OCI-LY1 (cell line): ENCODE measurements at regions not wholly inside any gene's neighbourhood (a gene's known extent, or its start where the extent isn't known, plus 50 kb on each side); places are given as distances from the start of the nearest gene placed in this dataset.

Experiments
- H2AFZ ChIP-seq: fragments of 200-600 bp; sonication (generic), shearing (Covaris generic); 2 replicates; pipeline ENCODE4 v1.6.0; 2014; ENCODE audit warnings: antibody characterized with exemption, mild to moderate bottlenecking, low read length
- H3F3A ChIP-seq: fragments of 200-600 bp; sonication (generic), shearing (Covaris generic); 2 replicates; pipeline ENCODE4 v1.6.0; 2014; ENCODE audit warnings: mild to moderate bottlenecking, antibody characterized with exemption, low read length, moderate library complexity; ENCODE audit not compliant: insufficient read depth
- H3K27ac ChIP-seq: fragments of 200-600 bp; sonication (generic); 2 replicates; pipeline ENCODE4 v1.5.1; 2014; ENCODE audit warnings: low read length, mixed run types, mild to moderate bottlenecking, low read depth; ENCODE audit not compliant: poor library complexity, severe bottlenecking
- H3K27me3 ChIP-seq: fragments of 200-600 bp; sonication (generic); 2 replicates; pipeline ENCODE4 v1.6.0; 2014; ENCODE audit warnings: antibody characterized with exemption, mild to moderate bottlenecking, low read length, moderate library complexity; ENCODE audit not compliant: insufficient read depth
- H3K36me3 ChIP-seq: fragments of 200-600 bp; sonication (generic); 2 replicates; pipeline ENCODE4 v1.6.1; 2014; ENCODE audit warnings: mild to moderate bottlenecking, antibody characterized with exemption, low read length, moderate library complexity, mixed read lengths; ENCODE audit not compliant: insufficient read depth
- H3K4me1 ChIP-seq: fragments of 200-600 bp; sonication (generic); 2 replicates; pipeline ENCODE4 v1.5.1; 2014; ENCODE audit warnings: mild to moderate bottlenecking, low read length, moderate library complexity; ENCODE audit not compliant: insufficient read depth, severe bottlenecking
- H3K4me2 ChIP-seq: fragments of 200-600 bp; sonication (generic), shearing (Covaris generic); 2 replicates; pipeline ENCODE4 v1.6.1; 2014; ENCODE audit warnings: low read length
- H3K4me3 ChIP-seq: fragments of 200-600 bp; sonication (generic); 2 replicates; pipeline ENCODE4 v1.5.1; 2014; ENCODE audit warnings: low read length, low read depth, mild to moderate bottlenecking, mixed read lengths; ENCODE audit not compliant: poor library complexity, severe bottlenecking
- H3K79me2 ChIP-seq: fragments of 200-600 bp; shearing (Covaris generic); 2 replicates; pipeline ENCODE4 v1.6.1; 2016; ENCODE audit warnings: mixed run types, low read length, mixed read lengths; ENCODE audit not compliant: insufficient read depth
- H3K9ac ChIP-seq: fragments of 200-600 bp; sonication (generic), shearing (Covaris generic); 2 replicates; pipeline ENCODE4 v1.6.1; 2014; ENCODE audit warnings: mild to moderate bottlenecking, low read length, mixed read lengths
- H3K9me2 ChIP-seq: fragments of 200-600 bp; sonication (generic), shearing (Covaris generic); 2 replicates; pipeline ENCODE4 v1.6.1; 2014; ENCODE audit warnings: low read depth, mild to moderate bottlenecking, low read length, mixed read lengths
- H3K9me3 ChIP-seq: fragments of 200-600 bp; shearing (Covaris generic); 2 replicates; pipeline ENCODE4 v1.6.1; 2014; ENCODE audit warnings: low read length, mixed read lengths
- H4K20me1 ChIP-seq: fragments of 200-600 bp; sonication (generic), shearing (Covaris generic); 2 replicates; pipeline ENCODE4 v1.6.0; 2016; ENCODE audit warnings: mild to moderate bottlenecking, low read length; ENCODE audit not compliant: insufficient read depth
- EZH2 ChIP-seq: fragments of 200-600 bp; sonication (generic), shearing (Covaris generic); IDR thresholded peaks from 2 replicates; pipeline ENCODE4 v1.8.0; 2017; ENCODE audit warnings: borderline replicate concordance, mixed run types, mild to moderate bottlenecking, antibody characterized with exemption, low read length, moderate library complexity, mixed read lengths
- TF ChIP-seq, protein P1 (sequence below): fragments of 200-600 bp; sonication (generic), shearing (Covaris generic); IDR thresholded peaks from 2 replicates; pipeline ENCODE4 v1.5.1; 2017; ENCODE audit warnings: mild to moderate bottlenecking, antibody characterized with exemption, low read length, moderate library complexity, mixed read lengths

DNA sequence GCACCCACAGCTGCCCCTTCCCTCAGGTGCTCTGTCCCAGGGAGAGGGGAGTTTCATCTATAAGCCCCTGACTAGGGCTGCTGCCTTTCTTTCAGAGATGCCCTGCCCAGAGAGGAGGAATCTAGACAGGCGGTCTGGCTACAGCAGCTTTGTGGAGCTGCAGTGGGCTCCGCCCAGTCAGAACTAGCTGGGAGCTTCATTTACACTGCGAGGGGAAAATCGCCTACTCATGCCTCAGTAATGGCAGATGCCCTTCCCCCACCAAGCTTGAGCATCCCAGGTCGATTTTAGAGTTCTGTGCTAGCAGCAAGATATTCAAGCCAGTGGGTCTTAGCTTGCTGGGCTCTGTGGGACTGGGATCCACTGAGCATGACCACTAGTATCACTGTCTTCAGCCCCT lies 181.2 kb upstream of the RARB start:
- Histone ChIP-seq H3K27ac (no peak overlapping the region), H3K79me2 (no peaks in the 10 kb centered on the region), H3F3A (no peaks in the 10 kb centered on the region), H4K20me1 (no peaks in the 10 kb centered on the region), H3K9me2 (no peaks in the 10 kb centered on the region), H3K4me2 (no peak overlapping the region), H2AFZ (no peak overlapping the region), H3K9me3 (no peaks in the 10 kb centered on the region), H3K9ac (no peak overlapping the region), H3K36me3 (no peaks in the 10 kb centered on the region), H3K4me3 (no peak overlapping the region), H3K4me1 (no peaks in the 10 kb centered on the region), H3K27me3 (no peaks in the 10 kb centered on the region)
- TF ChIP-seq, protein P1, sequence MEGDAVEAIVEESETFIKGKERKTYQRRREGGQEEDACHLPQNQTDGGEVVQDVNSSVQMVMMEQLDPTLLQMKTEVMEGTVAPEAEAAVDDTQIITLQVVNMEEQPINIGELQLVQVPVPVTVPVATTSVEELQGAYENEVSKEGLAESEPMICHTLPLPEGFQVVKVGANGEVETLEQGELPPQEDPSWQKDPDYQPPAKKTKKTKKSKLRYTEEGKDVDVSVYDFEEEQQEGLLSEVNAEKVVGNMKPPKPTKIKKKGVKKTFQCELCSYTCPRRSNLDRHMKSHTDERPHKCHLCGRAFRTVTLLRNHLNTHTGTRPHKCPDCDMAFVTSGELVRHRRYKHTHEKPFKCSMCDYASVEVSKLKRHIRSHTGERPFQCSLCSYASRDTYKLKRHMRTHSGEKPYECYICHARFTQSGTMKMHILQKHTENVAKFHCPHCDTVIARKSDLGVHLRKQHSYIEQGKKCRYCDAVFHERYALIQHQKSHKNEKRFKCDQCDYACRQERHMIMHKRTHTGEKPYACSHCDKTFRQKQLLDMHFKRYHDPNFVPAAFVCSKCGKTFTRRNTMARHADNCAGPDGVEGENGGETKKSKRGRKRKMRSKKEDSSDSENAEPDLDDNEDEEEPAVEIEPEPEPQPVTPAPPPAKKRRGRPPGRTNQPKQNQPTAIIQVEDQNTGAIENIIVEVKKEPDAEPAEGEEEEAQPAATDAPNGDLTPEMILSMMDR, result no peak
- no peak for TF ChIP-seq EZH2

DNA sequence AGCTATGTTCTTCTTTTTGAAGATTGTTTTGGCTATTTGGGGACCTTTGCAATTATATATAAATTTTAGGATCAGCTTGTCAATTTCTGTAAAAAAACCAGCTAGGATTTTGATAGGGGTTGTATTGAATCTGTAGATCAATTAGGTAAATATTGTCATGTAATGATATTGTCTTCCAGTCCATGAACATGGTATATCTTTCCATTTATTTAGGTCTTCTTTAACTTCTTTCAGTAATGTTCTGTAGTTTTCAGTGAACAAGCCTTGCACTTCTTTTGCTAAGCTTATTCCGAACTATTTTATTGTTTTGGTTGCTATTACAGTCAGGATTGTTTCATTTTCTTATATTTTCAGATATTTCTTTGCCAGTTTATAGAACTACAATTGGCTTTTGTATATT lies 175.8 kb upstream of the RARB start:
- H3K27ac ChIP-seq, result no peak overlapping the region
- TF ChIP-seq, protein P1, result no peak
- no peak for TF ChIP-seq EZH2
- no peaks in the 10 kb centered on the region for H4K20me1 ChIP-seq
- no peaks in the 10 kb centered on the region for H3K27me3 ChIP-seq
- no peaks in the 10 kb centered on the region for H3F3A ChIP-seq
- no peaks in the 10 kb centered on the region for H3K4me1 ChIP-seq
- H3K9me3 ChIP-seq, result no peaks in the 10 kb centered on the region
- H3K4me3 ChIP-seq, result no peak overlapping the region
- no peak overlapping the region for H3K9ac ChIP-seq
- no peak overlapping the region for H2AFZ ChIP-seq
- no peaks in the 10 kb centered on the region for H3K36me3 ChIP-seq
- H3K4me2 ChIP-seq, result no peak overlapping the region
- no peaks in the 10 kb centered on the region for H3K79me2 ChIP-seq
- no peaks in the 10 kb centered on the region for H3K9me2 ChIP-seq

DNA sequence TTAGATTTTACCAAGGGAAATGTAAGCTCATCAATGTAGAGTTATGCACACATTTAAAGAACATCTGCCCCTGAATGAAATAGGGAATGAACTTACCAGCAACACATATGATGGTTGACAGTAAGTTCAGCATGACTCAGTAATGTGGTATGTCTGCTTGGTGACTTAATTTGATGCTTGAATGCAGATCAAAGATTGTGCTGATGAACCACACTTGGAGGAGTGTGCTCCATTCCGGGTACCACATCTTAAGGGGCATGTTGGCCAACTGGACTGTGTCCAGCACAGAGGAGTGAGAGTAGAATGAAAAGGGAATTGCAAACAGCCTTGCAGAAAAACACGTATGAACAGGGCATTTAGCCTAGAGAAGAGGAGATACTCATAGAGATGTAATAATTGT lies 171.0 kb upstream of the RARB start:
- no peaks in the 10 kb centered on the region for H3K79me2 ChIP-seq
- no peak for TF ChIP-seq EZH2
- TF ChIP-seq, protein P1, result no peak
- no peak overlapping the region for H3K27ac ChIP-seq
- H3K4me3 ChIP-seq, result no peak overlapping the region
- no peaks in the 10 kb centered on the region for H3K36me3 ChIP-seq
- H4K20me1 ChIP-seq, result no peaks in the 10 kb centered on the region
- H3K9me2 ChIP-seq, result no peaks in the 10 kb centered on the region
- H3F3A ChIP-seq, result no peaks in the 10 kb centered on the region
- H3K4me1 ChIP-seq, result no peaks in the 10 kb centered on the region
- no peaks in the 10 kb centered on the region for H3K9me3 ChIP-seq
- no peak overlapping the region for H2AFZ ChIP-seq
- no peaks in the 10 kb centered on the region for H3K27me3 ChIP-seq
- H3K4me2 ChIP-seq, result no peak overlapping the region
- H3K9ac ChIP-seq, result no peak overlapping the region
